ENCODE measurements at regions not wholly inside any gene's neighbourhood (a gene's known extent, or its start where the extent isn't known, plus 50 kb on each side); places are given as distances from the start of the nearest gene placed in this dataset.

- H3K36me3 ChIP-seq (replicated peaks) = no peaks in the 10 kb centered on the region
- no peak overlapping the region for H3K27ac ChIP-seq
- no peak overlapping the region for H3K4me3 ChIP-seq (ENCODE audit: low read depth, low read length)
- in situ Hi-C loops (cut with HindIII; ENCODE audit: low pct_ligation_motif_present, low sequenced_read_pairs) = no loop called here
- no peak for DNase-seq
- no peak for TF ChIP-seq CTCF (IDR thresholded peaks at IDR 0.05; ENCODE audit: low read depth, low read length, missing control alignments)
- no peaks in the 10 kb centered on the region for H3K27me3 ChIP-seq (replicated peaks)
Measured at GRCh38 chr14:94886931-94887330, 117.0 kb upstream of the GSC start.

- in situ Hi-C loops (cut with HindIII; ENCODE audit: low pct_ligation_motif_present, low sequenced_read_pairs) = no loop called here
- H3K27ac ChIP-seq = no peak overlapping the region
Measured at GRCh38 chr14:94885481-94886155, 115.7 kb upstream of the GSC start.

GRCh38 chr14:94884616-94885230 is 114.8 kb upstream of the GSC start:
- Histone ChIP-seq H3K27me3 (replicated peaks) (no peaks in the 10 kb centered on the region), H3K36me3 (replicated peaks) (no peaks in the 10 kb centered on the region), H3K4me3 (ENCODE audit: low read depth, low read length) (no peak overlapping the region), H3K27ac (no peak overlapping the region)
- no peak for DNase-seq
- in situ Hi-C loops (cut with HindIII; ENCODE audit: low pct_ligation_motif_present, low sequenced_read_pairs) = no loop called here
- no peak for TF ChIP-seq CTCF (IDR thresholded peaks at IDR 0.05; ENCODE audit: low read depth, low read length, missing control alignments)

More at GRCh38 chr14:94885481-94886155, 115.7 kb upstream of the GSC start:
- Histone ChIP-seq H3K4me3 (ENCODE audit: low read depth, low read length) (no peak overlapping the region), H3K36me3 (replicated peaks) (no peaks in the 10 kb centered on the region), H3K27me3 (replicated peaks) (no peaks in the 10 kb centered on the region)
- no peak for TF ChIP-seq CTCF (IDR thresholded peaks at IDR 0.05; ENCODE audit: low read depth, low read length, missing control alignments)
- no peak for DNase-seq

- DNase-seq = no peak
- H3K36me3 ChIP-seq (replicated peaks) = no peaks in the 10 kb centered on the region
- no peaks in the 10 kb centered on the region for H3K27me3 ChIP-seq (replicated peaks)
- in situ Hi-C loops (cut with HindIII; ENCODE audit: low pct_ligation_motif_present, low sequenced_read_pairs) = no loop called here
- TF ChIP-seq CTCF (IDR thresholded peaks at IDR 0.05; ENCODE audit: low read depth, low read length, missing control alignments) = no peak
- H3K4me3 ChIP-seq (ENCODE audit: low read depth, low read length) = no peak overlapping the region
- no peak overlapping the region for H3K27ac ChIP-seq
Measured at GRCh38 chr14:94882401-94882800, 112.5 kb upstream of the GSC start.

GRCh38 chr14:94880876-94881275 is 111.0 kb upstream of the GSC start:
- in situ Hi-C loops (cut with HindIII; ENCODE audit: low pct_ligation_motif_present, low sequenced_read_pairs) = no loop called here
- H3K27ac ChIP-seq = no peak overlapping the region
- DNase-seq = no peak
- TF ChIP-seq CTCF (IDR thresholded peaks at IDR 0.05; ENCODE audit: low read depth, low read length, missing control alignments) = no peak
- no peak overlapping the region for H3K4me3 ChIP-seq (ENCODE audit: low read depth, low read length)
- H3K36me3 ChIP-seq (replicated peaks) = no peaks in the 10 kb centered on the region
- no peaks in the 10 kb centered on the region for H3K27me3 ChIP-seq (replicated peaks)

Measured in brain microvascular endothelial cell (primary cell).